ENCODE measurements at regions not wholly inside any gene's neighbourhood (a gene's known extent, or its start where the extent isn't known, plus 50 kb on each side); places are given as distances from the start of the nearest gene placed in this dataset.

- TF ChIP-seq, protein P1, sequence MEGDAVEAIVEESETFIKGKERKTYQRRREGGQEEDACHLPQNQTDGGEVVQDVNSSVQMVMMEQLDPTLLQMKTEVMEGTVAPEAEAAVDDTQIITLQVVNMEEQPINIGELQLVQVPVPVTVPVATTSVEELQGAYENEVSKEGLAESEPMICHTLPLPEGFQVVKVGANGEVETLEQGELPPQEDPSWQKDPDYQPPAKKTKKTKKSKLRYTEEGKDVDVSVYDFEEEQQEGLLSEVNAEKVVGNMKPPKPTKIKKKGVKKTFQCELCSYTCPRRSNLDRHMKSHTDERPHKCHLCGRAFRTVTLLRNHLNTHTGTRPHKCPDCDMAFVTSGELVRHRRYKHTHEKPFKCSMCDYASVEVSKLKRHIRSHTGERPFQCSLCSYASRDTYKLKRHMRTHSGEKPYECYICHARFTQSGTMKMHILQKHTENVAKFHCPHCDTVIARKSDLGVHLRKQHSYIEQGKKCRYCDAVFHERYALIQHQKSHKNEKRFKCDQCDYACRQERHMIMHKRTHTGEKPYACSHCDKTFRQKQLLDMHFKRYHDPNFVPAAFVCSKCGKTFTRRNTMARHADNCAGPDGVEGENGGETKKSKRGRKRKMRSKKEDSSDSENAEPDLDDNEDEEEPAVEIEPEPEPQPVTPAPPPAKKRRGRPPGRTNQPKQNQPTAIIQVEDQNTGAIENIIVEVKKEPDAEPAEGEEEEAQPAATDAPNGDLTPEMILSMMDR (IDR thresholded peaks at IDR 0.05): no peak
- TF ChIP-seq TCF7L2 (IDR thresholded peaks at IDR 0.05; ENCODE audit: low read depth, low read length) (no peak), POLR2AphosphoS5 (IDR thresholded peaks at IDR 0.05; ENCODE audit: low read depth, low read length) (no peak), SIN3A (IDR thresholded peaks at IDR 0.05; ENCODE audit: borderline replicate concordance, insufficient read depth, low read depth, low read length) (no peak)
Measured at GRCh38 chr2:160628811-160629210, 135.2 kb upstream of the RBMS1 start.

All from Panc1 (cell line).